Trophoblast cell (in vitro differentiated cells and primary cell): ENCODE measurements at regions not wholly inside any gene's neighbourhood (a gene's known extent, or its start where the extent isn't known, plus 50 kb on each side); places are given as distances from the start of the nearest gene placed in this dataset.
"Not testable (repeated sequence)": the region's sequence is repeated elsewhere in the genome, so short reads cannot be mapped to it uniquely, and the experiment has no call there.

Experiments
- DNase-seq, 2 donors: peaks; one replicate each; pipeline ENCODE4 v3.0.0-alpha.2; 2016
- H2AFZ ChIP-seq: 2 replicates; pipeline ENCODE4 v1.6.1; 2013; ENCODE audit warnings: low read length, moderate library complexity, mild to moderate bottlenecking; ENCODE audit not compliant: insufficient read depth, poor library complexity
- H2AK5ac ChIP-seq: 2 replicates; pipeline ENCODE4 v1.6.1; 2013; ENCODE audit warnings: mild to moderate bottlenecking, low read length
- H2BK120ac ChIP-seq: 2 replicates; pipeline ENCODE4 v1.6.1; 2013; ENCODE audit warnings: low read length, mild to moderate bottlenecking, moderate library complexity; ENCODE audit not compliant: insufficient read depth, poor library complexity
- H2BK12ac ChIP-seq: 2 replicates; pipeline ENCODE4 v1.6.1; 2013; ENCODE audit warnings: mild to moderate bottlenecking, low read length, moderate library complexity
- H2BK5ac ChIP-seq: 2 replicates; pipeline ENCODE4 v1.6.1; 2013; ENCODE audit warnings: low read length, low read depth, moderate library complexity, mild to moderate bottlenecking; ENCODE audit not compliant: poor library complexity
- H3K14ac ChIP-seq: 2 replicates; pipeline ENCODE4 v1.6.1; 2013; ENCODE audit warnings: mild to moderate bottlenecking, low read length
- H3K18ac ChIP-seq: 2 replicates; pipeline ENCODE4 v1.6.1; 2013; ENCODE audit warnings: mild to moderate bottlenecking, low read length
- H3K23ac ChIP-seq: 2 replicates; pipeline ENCODE4 v1.6.1; 2013; ENCODE audit warnings: low read length
- H3K27ac ChIP-seq: 2 replicates; pipeline ENCODE4 v1.5.1; 2013; ENCODE audit warnings: low read depth, mild to moderate bottlenecking, inconsistent platforms, low read length, moderate library complexity
- H3K27me3 ChIP-seq: 2 replicates; pipeline ENCODE4 v1.6.1; 2013; ENCODE audit warnings: inconsistent platforms, mild to moderate bottlenecking, low read length, moderate library complexity; ENCODE audit not compliant: insufficient read depth
- H3K36me3 ChIP-seq, 2 experiments: 1 replicate in 1 of 2; 2 replicates in 1 of 2; pipeline ENCODE4 v1.6.1; 2013; ENCODE audit warnings: low read length in 2 of 2, mild to moderate bottlenecking in 2 of 2, moderate library complexity in 1 of 2; ENCODE audit not compliant: insufficient read depth in 2 of 2, control insufficient read depth in 1 of 2
- H3K4ac ChIP-seq: 2 replicates; pipeline ENCODE4 v1.6.1; 2013; ENCODE audit warnings: low read depth, mild to moderate bottlenecking, low read length, moderate library complexity
- H3K4me1 ChIP-seq, 2 experiments: 1 replicate in 1 of 2; 2 replicates in 1 of 2; pipeline ENCODE4 v1.6.1; 2013; ENCODE audit warnings: low read length in 2 of 2, mild to moderate bottlenecking in 2 of 2, moderate library complexity in 1 of 2; ENCODE audit not compliant: insufficient read depth in 2 of 2, control insufficient read depth in 1 of 2
- H3K4me2 ChIP-seq: 2 replicates; pipeline ENCODE4 v1.6.1; 2013; ENCODE audit warnings: inconsistent platforms, mild to moderate bottlenecking, low read length, moderate library complexity
- H3K4me3 ChIP-seq: 2 replicates; pipeline ENCODE4 v1.5.1; 2013; ENCODE audit warnings: mild to moderate bottlenecking, low read depth, low read length, inconsistent platforms
- H3K79me1 ChIP-seq: one replicate; pipeline ENCODE4 v1.6.1; 2013; ENCODE audit warnings: low read length
- H3K79me2 ChIP-seq: 2 replicates; pipeline ENCODE4 v1.6.1; 2013; ENCODE audit warnings: low read length, mild to moderate bottlenecking; ENCODE audit not compliant: control insufficient read depth, insufficient read depth, poor library complexity
- H3K9ac ChIP-seq: 2 replicates; pipeline ENCODE4 v1.6.1; 2013; ENCODE audit warnings: mild to moderate bottlenecking, low read length
- H3K9me3 ChIP-seq: 2 replicates; pipeline ENCODE4 v1.6.1; 2013; ENCODE audit warnings: low read depth, mild to moderate bottlenecking, control low read depth, inconsistent platforms, low read length; ENCODE audit not compliant: insufficient read depth
- H4K12ac ChIP-seq: 2 replicates; pipeline ENCODE4 v1.6.1; 2013; ENCODE audit warnings: low read depth, mild to moderate bottlenecking, low read length, moderate library complexity
- H4K8ac ChIP-seq: 2 replicates; pipeline ENCODE4 v1.6.1; 2013; ENCODE audit warnings: low read depth, mild to moderate bottlenecking, low read length, moderate library complexity
- H4K91ac ChIP-seq: one replicate; pipeline ENCODE4 v1.6.1; 2013; ENCODE audit warnings: low read depth, mild to moderate bottlenecking, low read length, moderate library complexity
- WGBS: extraction: QIAGEN DNeasy Blood & Tissue Kit; methylation state at CpG from one replicate; pipeline ENCODE4 v1.1.7; 2013; ENCODE audit warnings: missing lambda C conversion rate; ENCODE audit not compliant: insufficient read length, insufficient coverage; ENCODE audit errors: extremely low coverage; 5-methylcytosine and 5-hydroxymethylcytosine counted together

DNA sequence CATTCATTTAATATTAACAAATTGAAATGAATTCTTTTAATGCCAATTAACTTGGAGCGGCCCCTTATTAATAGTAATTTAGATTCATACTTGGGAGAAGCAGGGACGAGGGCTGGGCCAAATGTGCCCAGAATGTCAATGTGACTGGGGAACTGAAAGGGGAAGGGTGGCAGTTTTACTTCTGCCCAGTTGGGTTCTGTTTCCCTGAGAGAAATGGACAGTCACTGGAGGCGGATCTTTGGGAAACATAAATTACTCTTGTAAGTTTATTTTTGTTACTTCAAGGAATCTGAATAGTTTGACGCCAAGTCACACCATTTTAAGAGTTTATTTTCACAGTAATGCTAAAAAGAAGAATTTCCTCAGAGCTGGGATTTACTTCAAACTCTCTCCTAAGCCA is 432.1 kb downstream of the CNTNAP3B start:
- H2AK5ac ChIP-seq, H3K9ac ChIP-seq, H3K27ac ChIP-seq, H2BK12ac ChIP-seq, H3K79me2 ChIP-seq, H2AFZ ChIP-seq, H2BK120ac ChIP-seq, H4K8ac ChIP-seq, H3K4me2 ChIP-seq, H3K4me1 ChIP-seq, H3K4me3 ChIP-seq, H3K18ac ChIP-seq, H3K9me3 ChIP-seq, H4K91ac ChIP-seq, H2BK5ac ChIP-seq, H3K79me1 ChIP-seq, H3K27me3 ChIP-seq, H3K14ac ChIP-seq, H4K12ac ChIP-seq, DNase-seq, H3K36me3 ChIP-seq, H3K4ac ChIP-seq, H3K23ac ChIP-seq: not testable (repeated sequence)
- no CpG with 5 or more reads among the region's 4 CpGs for WGBS

DNA sequence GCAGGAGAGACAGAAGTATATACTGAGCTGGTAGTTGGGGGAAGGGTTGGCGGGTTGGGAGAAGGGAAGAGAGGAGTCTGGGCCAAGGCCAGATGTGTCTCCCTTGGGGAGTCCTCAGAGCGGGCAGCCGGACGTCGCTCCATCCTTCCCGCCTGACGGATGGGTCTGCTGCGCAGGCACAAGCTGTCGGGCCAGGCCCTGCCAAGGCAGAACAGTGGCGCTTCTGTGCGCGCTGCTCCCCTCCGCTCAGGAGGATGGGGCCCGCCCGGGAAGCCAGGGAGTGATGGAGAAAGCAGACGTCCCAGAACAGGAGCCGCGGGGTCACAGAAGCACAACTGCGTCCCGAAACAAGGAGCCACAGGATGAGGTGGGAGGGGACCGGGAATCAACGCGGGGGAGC is 449.9 kb downstream of the CNTNAP3B start:
- not testable (repeated sequence) for H3K23ac ChIP-seq, H3K9me3 ChIP-seq, H3K14ac ChIP-seq, H2BK5ac ChIP-seq, H3K4me3 ChIP-seq, H4K91ac ChIP-seq, H2AFZ ChIP-seq, H3K27me3 ChIP-seq, H3K18ac ChIP-seq, H3K79me2 ChIP-seq, H4K8ac ChIP-seq, H3K27ac ChIP-seq, H2AK5ac ChIP-seq, H3K4me1 ChIP-seq, H3K36me3 ChIP-seq, DNase-seq, H3K79me1 ChIP-seq, H4K12ac ChIP-seq, H3K4ac ChIP-seq, H3K4me2 ChIP-seq, H2BK120ac ChIP-seq, H3K9ac ChIP-seq, H2BK12ac ChIP-seq
- WGBS, result no CpG with 5 or more reads among the region's 23 CpGs

DNA sequence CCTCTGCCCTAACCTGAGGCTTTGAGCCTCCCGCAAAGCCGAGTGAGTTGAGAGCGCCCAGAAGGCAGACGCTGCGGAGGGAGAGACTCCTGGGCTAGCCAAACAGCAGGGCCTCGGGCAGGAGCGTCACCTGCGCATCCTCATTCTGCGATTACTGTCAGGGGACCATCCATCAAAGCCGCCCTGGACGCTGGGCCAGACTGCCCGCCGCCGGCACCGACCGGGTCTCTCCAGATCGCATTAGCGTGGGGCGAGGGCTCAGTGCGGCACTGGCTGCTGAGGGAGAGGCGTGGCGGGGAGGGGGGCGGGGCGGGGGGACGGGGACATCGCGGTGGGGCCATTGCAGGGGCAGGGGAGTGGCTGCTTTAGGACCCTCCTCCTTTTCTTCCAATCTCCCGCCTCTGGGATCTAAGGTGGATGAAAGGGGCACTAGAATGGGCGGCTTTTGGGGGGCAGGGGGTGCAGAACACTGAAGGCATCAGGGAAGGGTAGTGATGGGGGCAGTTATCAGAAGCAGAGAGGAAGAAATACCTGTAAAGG is 465.7 kb downstream of the CNTNAP3B start:
- WGBS, result no CpG with 5 or more reads among the region's 29 CpGs
- H2AFZ ChIP-seq, H4K8ac ChIP-seq, H2BK12ac ChIP-seq, H4K12ac ChIP-seq, H2AK5ac ChIP-seq, H4K91ac ChIP-seq, H3K27me3 ChIP-seq, H3K18ac ChIP-seq, H3K9me3 ChIP-seq, H3K4me1 ChIP-seq, H3K4me2 ChIP-seq, H2BK120ac ChIP-seq, H3K9ac ChIP-seq, H2BK5ac ChIP-seq, H3K14ac ChIP-seq, H3K23ac ChIP-seq, H3K79me2 ChIP-seq, H3K36me3 ChIP-seq, H3K4me3 ChIP-seq, DNase-seq, H3K4ac ChIP-seq, H3K27ac ChIP-seq, H3K79me1 ChIP-seq: not testable (repeated sequence)

DNA sequence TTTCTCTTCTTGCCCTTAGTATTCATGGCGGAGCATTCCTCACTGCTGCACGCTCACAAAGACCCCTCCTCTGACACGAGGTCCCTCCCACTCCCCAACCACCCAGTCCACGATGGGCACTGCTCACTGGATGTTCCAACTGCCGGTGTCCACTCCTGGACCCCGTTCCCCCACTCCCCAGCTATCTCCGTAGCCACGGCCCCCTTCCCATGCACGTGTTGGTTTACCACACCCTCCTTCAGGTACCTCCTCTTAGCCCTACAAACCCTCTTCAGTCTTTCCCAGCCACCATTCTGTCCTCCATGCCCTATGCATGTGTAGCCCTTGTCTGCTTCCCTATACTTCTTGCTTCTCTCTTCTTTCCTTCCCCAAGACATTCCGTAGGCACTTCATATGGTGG is 469.6 kb upstream of the ZNG1F start:
- H3K14ac ChIP-seq, H3K4me2 ChIP-seq, H3K27me3 ChIP-seq: not testable (repeated sequence)

More for the DNA sequence above, 469.6 kb upstream of the ZNG1F start:
- DNase-seq, H3K4ac ChIP-seq, H2BK120ac ChIP-seq, H2BK12ac ChIP-seq, H3K9me3 ChIP-seq, H3K18ac ChIP-seq, H4K12ac ChIP-seq, H3K23ac ChIP-seq, H3K79me2 ChIP-seq, H3K27ac ChIP-seq, H2BK5ac ChIP-seq, H2AFZ ChIP-seq, H3K4me3 ChIP-seq, H3K4me1 ChIP-seq, H3K36me3 ChIP-seq, H4K8ac ChIP-seq, H2AK5ac ChIP-seq, H3K79me1 ChIP-seq, H4K91ac ChIP-seq, H3K9ac ChIP-seq: not testable (repeated sequence)
- WGBS, result no CpG with 5 or more reads among the region's 10 CpGs
